ENCODE measurements at regions not wholly inside any gene's neighbourhood (a gene's known extent, or its start where the extent isn't known, plus 50 kb on each side); places are given as distances from the start of the nearest gene placed in this dataset.

- TF ChIP-seq POLR2A (IDR thresholded peaks at IDR 0.05; ENCODE audit: low read depth, low read length) (no peak), POLR2AphosphoS5 (IDR thresholded peaks at IDR 0.05; ENCODE audit: low read depth, low read length) (no peak), TAF1 (IDR thresholded peaks at IDR 0.05; ENCODE audit: low read depth, low read length) (no peak), POU2F2 (IDR thresholded peaks at IDR 0.05; ENCODE audit: low read depth, low read length) (no peak), SPI1 (IDR thresholded peaks at IDR 0.05; ENCODE audit: low read depth, low read length) (no peak)
These were observed 90.9 kb upstream of the SMNDC1 start for GRCh38 chr10:110395350-110396283.

Data from GM12891 (cell line).